OCI-LY1 (cell line): ENCODE measurements at regions not wholly inside any gene's neighbourhood (a gene's known extent, or its start where the extent isn't known, plus 50 kb on each side); places are given as distances from the start of the nearest gene placed in this dataset.

Source experiments
- H2AFZ ChIP-seq: fragments of 200-600 bp; sonication (generic), shearing (Covaris generic); 2 replicates; pipeline ENCODE4 v1.6.0; 2014; ENCODE audit warnings: antibody characterized with exemption, mild to moderate bottlenecking, low read length
- H3F3A ChIP-seq: fragments of 200-600 bp; sonication (generic), shearing (Covaris generic); 2 replicates; pipeline ENCODE4 v1.6.0; 2014; ENCODE audit warnings: mild to moderate bottlenecking, antibody characterized with exemption, low read length, moderate library complexity; ENCODE audit not compliant: insufficient read depth
- H3K27ac ChIP-seq: fragments of 200-600 bp; sonication (generic); 2 replicates; pipeline ENCODE4 v1.5.1; 2014; ENCODE audit warnings: low read length, mixed run types, mild to moderate bottlenecking, low read depth; ENCODE audit not compliant: poor library complexity, severe bottlenecking
- H3K27me3 ChIP-seq: fragments of 200-600 bp; sonication (generic); 2 replicates; pipeline ENCODE4 v1.6.0; 2014; ENCODE audit warnings: antibody characterized with exemption, mild to moderate bottlenecking, low read length, moderate library complexity; ENCODE audit not compliant: insufficient read depth
- H3K36me3 ChIP-seq: fragments of 200-600 bp; sonication (generic); 2 replicates; pipeline ENCODE4 v1.6.1; 2014; ENCODE audit warnings: mild to moderate bottlenecking, antibody characterized with exemption, low read length, moderate library complexity, mixed read lengths; ENCODE audit not compliant: insufficient read depth
- H3K4me1 ChIP-seq: fragments of 200-600 bp; sonication (generic); 2 replicates; pipeline ENCODE4 v1.5.1; 2014; ENCODE audit warnings: mild to moderate bottlenecking, low read length, moderate library complexity; ENCODE audit not compliant: insufficient read depth, severe bottlenecking
- H3K4me2 ChIP-seq: fragments of 200-600 bp; sonication (generic), shearing (Covaris generic); 2 replicates; pipeline ENCODE4 v1.6.1; 2014; ENCODE audit warnings: low read length
- H3K4me3 ChIP-seq: fragments of 200-600 bp; sonication (generic); 2 replicates; pipeline ENCODE4 v1.5.1; 2014; ENCODE audit warnings: low read length, low read depth, mild to moderate bottlenecking, mixed read lengths; ENCODE audit not compliant: poor library complexity, severe bottlenecking
- H3K79me2 ChIP-seq: fragments of 200-600 bp; shearing (Covaris generic); 2 replicates; pipeline ENCODE4 v1.6.1; 2016; ENCODE audit warnings: mixed run types, low read length, mixed read lengths; ENCODE audit not compliant: insufficient read depth
- H3K9ac ChIP-seq: fragments of 200-600 bp; sonication (generic), shearing (Covaris generic); 2 replicates; pipeline ENCODE4 v1.6.1; 2014; ENCODE audit warnings: mild to moderate bottlenecking, low read length, mixed read lengths
- H3K9me2 ChIP-seq: fragments of 200-600 bp; sonication (generic), shearing (Covaris generic); 2 replicates; pipeline ENCODE4 v1.6.1; 2014; ENCODE audit warnings: low read depth, mild to moderate bottlenecking, low read length, mixed read lengths
- H3K9me3 ChIP-seq: fragments of 200-600 bp; shearing (Covaris generic); 2 replicates; pipeline ENCODE4 v1.6.1; 2014; ENCODE audit warnings: low read length, mixed read lengths
- H4K20me1 ChIP-seq: fragments of 200-600 bp; sonication (generic), shearing (Covaris generic); 2 replicates; pipeline ENCODE4 v1.6.0; 2016; ENCODE audit warnings: mild to moderate bottlenecking, low read length; ENCODE audit not compliant: insufficient read depth
- CTCF ChIP-seq: fragments of 200-600 bp; sonication (generic), shearing (Covaris generic); IDR thresholded peaks from 2 replicates; pipeline ENCODE4 v1.5.1; 2017; ENCODE audit warnings: mild to moderate bottlenecking, antibody characterized with exemption, low read length, moderate library complexity, mixed read lengths
- EZH2 ChIP-seq: fragments of 200-600 bp; sonication (generic), shearing (Covaris generic); IDR thresholded peaks from 2 replicates; pipeline ENCODE4 v1.8.0; 2017; ENCODE audit warnings: borderline replicate concordance, mixed run types, mild to moderate bottlenecking, antibody characterized with exemption, low read length, moderate library complexity, mixed read lengths

GRCh38 chr4:115759231-115759630, 645.8 kb upstream of the NDST4 start:
- H4K20me1 ChIP-seq: no peaks in the 10 kb centered on the region
- H3K9ac ChIP-seq: no peak overlapping the region
- no peak overlapping the region for H3K4me3 ChIP-seq
- no peaks in the 10 kb centered on the region for H3K27me3 ChIP-seq
- TF ChIP-seq CTCF (no peak), EZH2 (no peak)
- no peaks in the 10 kb centered on the region for H3F3A ChIP-seq
- no peaks in the 10 kb centered on the region for H3K36me3 ChIP-seq
- H3K79me2 ChIP-seq: no peaks in the 10 kb centered on the region
- no peaks in the 10 kb centered on the region for H3K4me1 ChIP-seq
- H3K9me2 ChIP-seq: no peaks in the 10 kb centered on the region
- H3K27ac ChIP-seq: no peak overlapping the region
- no peaks in the 10 kb centered on the region for H3K9me3 ChIP-seq
- no peak overlapping the region for H2AFZ ChIP-seq
- no peak overlapping the region for H3K4me2 ChIP-seq

DNA sequence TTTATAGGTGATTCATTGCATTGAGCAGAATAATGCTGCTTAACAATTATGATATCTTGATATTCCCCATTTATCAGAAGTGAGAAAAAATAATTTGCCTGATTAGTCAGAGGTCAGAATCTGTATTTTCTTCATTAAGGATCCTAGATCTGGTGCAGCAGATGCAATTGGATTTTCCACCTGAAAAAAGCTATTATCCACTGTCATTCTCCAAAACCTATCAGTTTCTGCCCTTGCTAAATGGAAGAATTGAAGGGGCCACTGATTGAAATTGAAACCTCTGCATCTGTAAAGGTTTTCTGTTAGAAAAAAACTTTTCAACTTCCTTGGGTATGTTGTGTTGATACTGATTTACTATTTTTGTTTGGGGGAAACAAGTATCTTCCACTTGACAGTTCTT, 636.0 kb upstream of the NDST4 start:
- H2AFZ ChIP-seq: no peak overlapping the region
- no peaks in the 10 kb centered on the region for H3F3A ChIP-seq
- no peak overlapping the region for H3K27ac ChIP-seq

GRCh38 chr4:115740806-115741205, 627.4 kb upstream of the NDST4 start:
- no peak overlapping the region for H3K9ac ChIP-seq
- H2AFZ ChIP-seq: no peak overlapping the region
- H3K9me3 ChIP-seq: no peaks in the 10 kb centered on the region
- no peaks in the 10 kb centered on the region for H3K36me3 ChIP-seq
- no peaks in the 10 kb centered on the region for H3K79me2 ChIP-seq
- H3K27me3 ChIP-seq: no peaks in the 10 kb centered on the region
- no peak overlapping the region for H3K4me3 ChIP-seq
- no peaks in the 10 kb centered on the region for H3F3A ChIP-seq
- H3K4me2 ChIP-seq: no peak overlapping the region
- TF ChIP-seq EZH2: no peak
- no peak for TF ChIP-seq CTCF
- no peak overlapping the region for H3K27ac ChIP-seq
- H3K9me2 ChIP-seq: no peaks in the 10 kb centered on the region
- H4K20me1 ChIP-seq: no peaks in the 10 kb centered on the region
- no peaks in the 10 kb centered on the region for H3K4me1 ChIP-seq

More for the DNA sequence above, 636.0 kb upstream of the NDST4 start:
- Histone ChIP-seq H3K36me3 (no peaks in the 10 kb centered on the region), H3K27me3 (no peaks in the 10 kb centered on the region), H3K9ac (no peak overlapping the region), H3K9me2 (no peaks in the 10 kb centered on the region), H3K79me2 (no peaks in the 10 kb centered on the region), H3K9me3 (no peaks in the 10 kb centered on the region), H3K4me1 (no peaks in the 10 kb centered on the region), H3K4me3 (no peak overlapping the region), H4K20me1 (no peaks in the 10 kb centered on the region), H3K4me2 (no peak overlapping the region)
- TF ChIP-seq EZH2: no peak
- no peak for TF ChIP-seq CTCF
